Endothelial cell of umbilical vein (primary cell): ENCODE measurements at regions not wholly inside any gene's neighbourhood (a gene's known extent, or its start where the extent isn't known, plus 50 kb on each side); places are given as distances from the start of the nearest gene placed in this dataset.

ENCODE experiments used
- BruUV-seq: library from RNA; stranded (reverse); fragments of 400-500 nt; replicated peaks from 2 replicates; lab custom pipeline; 2021; lab: Mats Ljungman, UMichigan
- CTCF ChIA-PET: fragments of 300-600, 350-600 bp; sonication (Branson Sonifier 250); formaldehyde crosslinking; loops from one replicate; lab custom pipeline; 2021; ENCODE audit warnings: antibody characterized with exemption, inconsistent platforms; lab: Charles Lee
- POLR2A ChIA-PET: fragments of 300-600, 350-600 bp; sonication (Branson Sonifier 250); formaldehyde crosslinking; loops from one replicate; lab custom pipeline; 2021; ENCODE audit warnings: antibody characterized with exemption, inconsistent platforms; lab: Charles Lee
- DNase-seq: peaks from one replicate; pipeline ENCODE4 v3.0.0-alpha.2; 2011; ENCODE audit warnings: low read depth, low spot score
- FAIRE-seq: peaks from 2 replicates; lab custom pipeline; 2011; peaks lifted over from hg19 to GRCh38; lab: Jason Lieb, UNC
- H2AFZ ChIP-seq: 2 replicates; pipeline ENCODE4 v1.6.0; 2012; ENCODE audit warnings: low read depth, low read length, control low read depth, inconsistent platforms
- H3K27ac ChIP-seq: 2 replicates; pipeline ENCODE4 v1.5.1; 2011; ENCODE audit warnings: low read depth, mild to moderate bottlenecking, control low read depth, low read length, moderate library complexity; ENCODE audit not compliant: insufficient read depth
- H3K27me3 ChIP-seq, 2 experiments: 2 replicates each; pipeline versions ENCODE4 v1.6.0 to v1.6.1; 2011; ENCODE audit warnings: low read length in 2 of 2, mixed read lengths in 1 of 2; ENCODE audit not compliant: control insufficient read depth in 2 of 2, insufficient read depth in 2 of 2
- H3K36me3 ChIP-seq, 2 experiments: 2 replicates in 1 of 2; 3 replicates in 1 of 2; pipeline ENCODE4 v1.5.1; 2011; ENCODE audit warnings: low read length in 2 of 2, mild to moderate bottlenecking in 1 of 2, moderate library complexity in 1 of 2; ENCODE audit not compliant: control insufficient read depth in 2 of 2, insufficient read depth in 2 of 2; ENCODE audit errors: extremely low read depth in 1 of 2
- H3K4me1 ChIP-seq: 3 replicates; pipeline ENCODE4 v1.5.1; 2011; ENCODE audit warnings: mild to moderate bottlenecking, low read length; ENCODE audit not compliant: control insufficient read depth, insufficient read depth; ENCODE audit errors: extremely low read depth
- H3K4me2 ChIP-seq: 2 replicates; pipeline ENCODE4 v1.6.1; 2011; ENCODE audit warnings: low read length, control low read depth, mixed read lengths; ENCODE audit not compliant: insufficient read depth
- H3K4me3 ChIP-seq, 3 experiments: fragments of 200-600 bp in 1 of 3; sonication (generic), shearing (Covaris generic) in 1 of 3; replicated peaks in 1 of 3; 2 replicates each; pipeline ENCODE4 v1.5.1; 2011 to 2016; ENCODE audit warnings: control low read depth in 3 of 3, low read length in 3 of 3, mild to moderate bottlenecking in 2 of 3, inconsistent platforms in 1 of 3, low read depth in 1 of 3, moderate library complexity in 1 of 3; ENCODE audit not compliant: insufficient read depth in 1 of 3
- H3K79me2 ChIP-seq: 2 replicates; pipeline ENCODE4 v1.6.0; 2012; ENCODE audit warnings: low read length, inconsistent platforms; ENCODE audit not compliant: control insufficient read depth, insufficient read depth
- H3K9ac ChIP-seq: replicated peaks from 2 replicates; pipeline ENCODE3; 2011; ENCODE audit warnings: low read length, control low read depth; ENCODE audit not compliant: insufficient read depth; ENCODE audit errors: extremely low read depth
- H3K9me1 ChIP-seq: replicated peaks from 3 replicates; pipeline ENCODE4 v1.6.0; 2011; ENCODE audit warnings: mild to moderate bottlenecking, low read length; ENCODE audit not compliant: control insufficient read depth, insufficient read depth; ENCODE audit errors: extremely low read depth
- H3K9me3 ChIP-seq: replicated peaks from 2 replicates; pipeline ENCODE4 v1.5.1; 2012; ENCODE audit warnings: low read length, inconsistent platforms; ENCODE audit not compliant: control insufficient read depth, insufficient read depth
- H4K20me1 ChIP-seq: replicated peaks from 2 replicates; pipeline ENCODE3; 2011; ENCODE audit warnings: mild to moderate bottlenecking, low read length; ENCODE audit not compliant: control insufficient read depth, insufficient read depth; ENCODE audit errors: extremely low read depth
- EZH2 ChIP-seq: IDR thresholded peaks from 2 replicates; pipeline ENCODE4 v1.6.1; 2012; ENCODE audit warnings: borderline replicate concordance, low read depth, mild to moderate bottlenecking, moderate library complexity, low read length, inconsistent platforms; ENCODE audit not compliant: severe bottlenecking
- FOS ChIP-seq: IDR thresholded peaks from 2 replicates; pipeline ENCODE4 v1.6.1; 2011; ENCODE audit warnings: mild to moderate bottlenecking, low read length, moderate library complexity, borderline replicate concordance; ENCODE audit not compliant: insufficient read depth
- GATA2 ChIP-seq: IDR thresholded peaks from 2 replicates; pipeline ENCODE4 v1.7.0; 2011; ENCODE audit warnings: low read depth, mild to moderate bottlenecking, moderate library complexity, mixed read lengths, low read length; ENCODE audit not compliant: insufficient read length, insufficient read depth
- JUN ChIP-seq: IDR thresholded peaks from 2 replicates; pipeline ENCODE4 v1.6.1; 2011; ENCODE audit warnings: borderline replicate concordance, low read depth; ENCODE audit not compliant: insufficient read length, insufficient read depth
- MYC ChIP-seq: IDR thresholded peaks from one replicate; pipeline ENCODE4 v1.6.1; 2011; ENCODE audit warnings: mild to moderate bottlenecking, low read depth, low read length
- POLR2A ChIP-seq: IDR thresholded peaks from 2 replicates; pipeline ENCODE4 v1.6.1; 2012; ENCODE audit warnings: low read depth, mild to moderate bottlenecking, control low read depth, low read length
- POLR2AphosphoS5 ChIP-seq: IDR thresholded peaks from 2 replicates; pipeline ENCODE4 v1.6.1; 2012; ENCODE audit warnings: low read depth, mild to moderate bottlenecking, control low read depth, low read length, moderate library complexity; ENCODE audit not compliant: insufficient read depth
- dilution Hi-C: fragments of 300-500 bp; cut with MboI; formaldehyde crosslinking; loops from one replicate; pipeline ENCODE4 v1.15.0; 2019; ENCODE audit warnings: low sequenced_read_pairs; ENCODE audit not compliant: extremely low pct_ligation_motif_present
- intact Hi-C: fragments of 100-400 bp; cut with micrococcal nuclease; formaldehyde crosslinking; loops from one replicate; pipeline ENCODE4 v1.10.0; 2022
- TF ChIP-seq, protein P1 (sequence below): IDR thresholded peaks from 2 replicates; pipeline ENCODE4 v1.6.1; 2011; ENCODE audit not compliant: insufficient read depth, insufficient read length
- TF ChIP-seq, protein P2 (sequence below), 2 donors: IDR thresholded peaks; 1 replicate in 1 of 2; 2 replicates in 1 of 2; pipeline ENCODE4 v1.5.1; 2011; ENCODE audit warnings: low read length in 2 of 2, mild to moderate bottlenecking in 2 of 2, moderate library complexity in 2 of 2, control low read depth in 1 of 2, inconsistent platforms in 1 of 2, low read depth in 1 of 2; ENCODE audit not compliant: insufficient read depth in 1 of 2; ENCODE audit errors: extremely low read depth in 1 of 2

DNA sequence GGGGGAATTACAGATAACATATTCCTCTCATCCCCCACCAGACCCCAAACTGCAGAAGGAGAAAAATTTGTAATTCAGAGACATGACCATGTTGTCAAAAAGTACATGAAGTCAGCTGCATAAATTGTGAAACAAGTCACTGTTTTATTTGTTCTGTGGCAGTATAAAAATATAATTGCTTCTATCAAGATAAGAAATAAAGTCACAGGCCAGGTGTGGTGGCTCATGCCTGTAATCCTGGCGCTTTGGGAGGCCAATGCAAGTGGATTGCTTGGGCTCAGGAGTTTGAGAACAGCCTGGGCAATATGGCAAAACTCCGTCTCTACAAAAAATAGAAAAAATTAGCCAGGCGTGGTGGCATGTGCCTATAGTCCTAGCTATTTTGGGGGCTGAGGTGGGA lies 87.7 kb upstream of the DPH6 start:
- Histone ChIP-seq H3K27ac (no peak overlapping the region), H3K36me3 (no peaks in the 10 kb centered on the region), H3K4me3 (no peak overlapping the region), H3K9me3 (no peaks in the 10 kb centered on the region), H4K20me1 (no peaks in the 10 kb centered on the region), H3K9me1 (no peaks in the 10 kb centered on the region), H3K27me3 (no peaks in the 10 kb centered on the region), H3K79me2 (no peaks in the 10 kb centered on the region), H3K9ac (no peak overlapping the region), H3K4me1 (no peaks in the 10 kb centered on the region), H2AFZ (no peak overlapping the region), H3K4me2 (no peak overlapping the region)
- dilution Hi-C loops = no loop called here
- intact Hi-C loops = no loop called here
- no TSS peak for BruUV-seq
- POLR2A ChIA-PET = no interaction called here
- CTCF ChIA-PET = no interaction called here
- FAIRE-seq (no peak), DNase-seq (no peak)
- no peak for TF ChIP-seq JUN
- no peak for TF ChIP-seq POLR2A
- no peak for TF ChIP-seq FOS
- TF ChIP-seq, protein P1, sequence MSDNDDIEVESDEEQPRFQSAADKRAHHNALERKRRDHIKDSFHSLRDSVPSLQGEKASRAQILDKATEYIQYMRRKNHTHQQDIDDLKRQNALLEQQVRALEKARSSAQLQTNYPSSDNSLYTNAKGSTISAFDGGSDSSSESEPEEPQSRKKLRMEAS = no peak
- no peak for TF ChIP-seq POLR2AphosphoS5
- no peak for TF ChIP-seq GATA2
- no peak for TF ChIP-seq EZH2
- TF ChIP-seq MYC = no peak
- TF ChIP-seq, protein P2, sequence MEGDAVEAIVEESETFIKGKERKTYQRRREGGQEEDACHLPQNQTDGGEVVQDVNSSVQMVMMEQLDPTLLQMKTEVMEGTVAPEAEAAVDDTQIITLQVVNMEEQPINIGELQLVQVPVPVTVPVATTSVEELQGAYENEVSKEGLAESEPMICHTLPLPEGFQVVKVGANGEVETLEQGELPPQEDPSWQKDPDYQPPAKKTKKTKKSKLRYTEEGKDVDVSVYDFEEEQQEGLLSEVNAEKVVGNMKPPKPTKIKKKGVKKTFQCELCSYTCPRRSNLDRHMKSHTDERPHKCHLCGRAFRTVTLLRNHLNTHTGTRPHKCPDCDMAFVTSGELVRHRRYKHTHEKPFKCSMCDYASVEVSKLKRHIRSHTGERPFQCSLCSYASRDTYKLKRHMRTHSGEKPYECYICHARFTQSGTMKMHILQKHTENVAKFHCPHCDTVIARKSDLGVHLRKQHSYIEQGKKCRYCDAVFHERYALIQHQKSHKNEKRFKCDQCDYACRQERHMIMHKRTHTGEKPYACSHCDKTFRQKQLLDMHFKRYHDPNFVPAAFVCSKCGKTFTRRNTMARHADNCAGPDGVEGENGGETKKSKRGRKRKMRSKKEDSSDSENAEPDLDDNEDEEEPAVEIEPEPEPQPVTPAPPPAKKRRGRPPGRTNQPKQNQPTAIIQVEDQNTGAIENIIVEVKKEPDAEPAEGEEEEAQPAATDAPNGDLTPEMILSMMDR (IDR thresholded peaks at IDR 0.05; ENCODE audit: extremely low read depth in 1 of 2, insufficient read depth in 1 of 2, low read depth in 1 of 2, low read length in 2 of 2) = no peak
